ENCODE measurements at regions not wholly inside any gene's neighbourhood (a gene's known extent, or its start where the extent isn't known, plus 50 kb on each side); places are given as distances from the start of the nearest gene placed in this dataset.
"Not testable (repeated sequence)": the region's sequence is repeated elsewhere in the genome, so short reads cannot be mapped to it uniquely, and the experiment has no call there.

DNA sequence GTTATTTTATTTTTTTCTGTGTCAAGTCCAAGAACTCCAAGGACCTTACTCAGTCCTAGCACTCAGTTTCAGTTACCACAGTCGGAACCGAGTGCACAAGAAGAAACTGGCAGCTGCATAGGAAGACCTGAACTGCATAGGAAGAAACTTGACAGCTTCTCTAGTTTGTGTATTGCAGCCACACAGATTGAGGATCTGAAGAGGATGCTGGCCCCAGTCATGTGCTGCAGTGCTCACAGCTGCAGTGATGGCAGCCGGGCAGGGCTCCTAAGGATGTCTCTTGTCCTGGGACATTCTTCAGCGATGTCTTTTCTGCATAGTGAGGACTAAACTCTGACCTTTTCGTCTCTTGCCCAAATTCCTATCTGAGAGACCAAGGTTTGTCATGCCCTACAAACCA, 261.2 kb downstream of the STIM2 start:
- DNase-seq (ENCODE audit: low read depth), result no peak

DNA sequence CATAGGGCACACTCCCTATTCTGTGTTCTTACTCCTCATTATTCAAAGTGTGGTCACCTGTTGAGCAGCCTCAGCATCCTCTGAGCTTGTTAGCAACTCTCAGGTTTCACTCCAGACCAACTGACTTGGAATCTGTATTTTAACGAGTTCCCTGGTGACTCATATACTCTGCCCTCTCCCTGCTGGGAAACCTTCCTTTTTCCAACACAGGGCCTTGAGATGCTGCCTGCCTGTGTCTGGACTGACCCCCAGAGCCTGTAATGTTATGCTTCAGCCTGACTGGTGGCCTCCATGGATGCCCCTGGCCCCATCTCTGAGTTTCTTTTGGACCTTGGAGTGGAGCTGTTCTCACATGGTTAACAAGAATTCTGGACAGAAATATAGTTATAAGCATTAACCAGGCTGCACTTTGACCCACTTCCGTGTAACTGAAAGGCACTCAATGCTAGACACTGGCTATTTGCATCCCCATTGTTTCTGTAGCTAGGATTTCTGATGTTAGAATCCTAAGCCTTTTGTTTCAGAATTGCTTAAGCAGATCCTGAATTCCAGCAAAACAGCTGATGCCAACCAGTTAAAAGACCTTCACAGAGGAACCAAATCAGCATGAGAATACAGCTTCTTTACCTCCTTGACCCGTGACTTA, 262.6 kb downstream of the STIM2 start:
- peak; percentile 37 for DNase-seq (ENCODE audit: low read depth)

DNA sequence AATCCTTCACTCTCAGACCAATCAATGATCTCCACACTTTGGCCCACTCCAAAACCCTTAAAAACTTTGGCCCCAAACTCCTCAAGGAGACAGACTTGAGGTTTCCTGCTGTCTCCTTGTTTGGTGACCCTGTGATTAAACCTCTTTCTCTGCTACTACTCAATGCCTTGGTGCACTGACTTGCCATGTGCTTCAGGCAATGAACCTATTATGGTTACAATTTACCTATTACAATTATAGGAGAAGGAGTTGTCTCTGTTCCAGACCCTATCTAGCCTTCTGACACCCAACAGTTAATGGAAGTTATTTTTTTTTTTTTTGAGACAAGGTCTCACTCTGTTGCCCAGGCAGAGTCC, 263.1 kb downstream of the STIM2 start:
- no peak for DNase-seq (ENCODE audit: low read depth)

DNA sequence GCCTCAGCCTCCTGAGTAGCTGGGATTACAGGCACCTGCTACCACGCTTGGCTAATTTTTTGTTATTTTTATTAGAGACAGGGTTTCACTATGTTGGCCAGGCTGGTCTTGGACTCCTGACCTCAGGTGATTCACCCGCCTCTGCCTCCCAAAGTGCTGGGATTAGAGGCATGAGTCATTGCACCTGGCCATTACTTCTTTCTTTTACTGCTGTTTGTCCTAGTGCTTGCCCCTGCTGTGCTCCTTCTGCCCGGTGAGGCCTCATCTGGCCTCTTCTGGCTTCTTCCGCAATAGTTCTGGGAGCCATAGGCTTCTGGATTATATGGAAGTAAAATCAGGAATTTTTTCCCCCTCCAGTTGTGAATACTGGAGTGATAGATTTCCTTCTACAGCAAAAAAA, 266.3 kb downstream of the STIM2 start:
- not testable (repeated sequence) for DNase-seq (ENCODE audit: low read depth)

DNA sequence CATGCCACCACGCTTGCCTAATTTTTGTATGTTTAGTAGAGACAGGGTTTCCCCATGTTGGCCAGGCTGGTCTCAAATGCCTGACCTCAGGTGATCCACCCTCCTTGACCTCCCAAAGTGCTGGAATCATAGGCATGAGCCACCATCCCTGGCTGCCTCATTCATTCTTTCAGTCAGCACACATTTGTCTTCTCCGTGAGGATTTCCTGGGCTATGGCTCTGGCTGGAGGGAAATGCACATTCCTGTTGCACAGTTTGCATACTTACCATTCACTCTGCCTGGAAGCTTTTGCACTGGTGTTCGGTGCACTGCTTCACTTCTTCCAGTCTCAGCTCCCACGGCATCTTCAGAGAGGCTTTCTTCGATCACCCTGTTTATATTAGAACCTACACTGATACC, 267.8 kb downstream of the STIM2 start:
- no peak for DNase-seq (ENCODE audit: low read depth)

DNA sequence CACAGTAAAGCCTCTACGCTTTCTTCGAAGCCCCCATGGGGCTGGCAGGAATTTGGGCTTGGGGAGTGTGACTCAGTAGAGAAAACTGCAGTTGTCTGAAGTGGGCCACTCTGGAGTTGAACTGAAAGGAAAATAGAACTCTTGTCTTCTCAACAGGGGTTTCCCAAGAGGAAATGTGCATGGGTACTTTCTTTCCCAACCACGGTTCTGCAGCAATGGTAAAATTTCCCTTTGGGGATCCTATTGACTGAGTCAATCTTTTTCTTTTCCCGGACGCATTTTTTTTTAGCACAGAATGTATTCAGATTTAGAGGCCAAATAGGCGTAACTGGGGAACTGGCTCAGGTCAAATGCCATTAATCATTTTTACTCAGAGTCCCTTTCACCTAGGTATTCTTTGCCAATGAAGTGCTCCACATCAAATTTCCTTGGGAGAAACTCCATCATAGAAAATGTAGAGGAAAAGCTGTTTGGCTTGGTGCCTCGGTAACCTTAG, 269.3 kb downstream of the STIM2 start:
- no peak for DNase-seq (ENCODE audit: low read depth)

DNA sequence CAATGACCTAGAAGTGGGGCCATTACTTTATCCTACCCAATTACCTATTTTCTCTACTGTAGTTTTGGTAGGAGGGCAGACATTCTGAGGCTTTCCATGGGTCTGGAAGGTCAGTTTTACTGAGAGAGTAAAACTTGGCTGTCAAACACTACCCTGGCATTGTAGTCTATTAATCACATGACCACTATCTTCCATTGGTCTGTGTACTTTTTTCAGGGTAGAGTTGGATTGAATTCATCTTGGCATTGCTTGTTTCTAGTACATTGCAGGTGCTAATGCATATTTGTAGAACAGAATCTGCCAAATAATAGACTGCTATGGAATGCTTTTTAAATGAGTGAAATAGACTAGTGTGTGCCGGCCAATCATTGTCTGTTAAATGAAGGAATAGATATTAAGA, 271.9 kb downstream of the STIM2 start:
- no peak for DNase-seq (ENCODE audit: low read depth)

DNA sequence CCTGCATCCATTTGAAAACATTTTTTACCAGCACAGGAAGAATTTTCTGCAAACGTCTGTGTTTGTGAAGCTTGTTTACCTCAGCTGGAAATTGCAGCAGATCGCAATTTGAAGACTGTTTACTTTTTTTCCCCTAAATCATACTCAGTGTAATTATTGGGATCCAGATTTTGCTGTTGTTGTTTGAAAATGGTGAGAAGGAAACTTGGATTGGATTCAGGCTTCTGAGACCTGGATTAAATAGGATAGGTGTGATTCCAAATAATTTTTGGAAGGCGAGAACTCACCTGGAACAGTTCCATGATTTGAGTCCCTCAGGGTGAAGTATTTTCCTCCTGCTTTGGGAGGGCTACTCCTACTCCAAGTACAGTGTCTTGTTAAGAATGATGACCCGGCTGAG, 279.8 kb downstream of the STIM2 start:
- DNase-seq (ENCODE audit: low read depth), result no peak

DNA sequence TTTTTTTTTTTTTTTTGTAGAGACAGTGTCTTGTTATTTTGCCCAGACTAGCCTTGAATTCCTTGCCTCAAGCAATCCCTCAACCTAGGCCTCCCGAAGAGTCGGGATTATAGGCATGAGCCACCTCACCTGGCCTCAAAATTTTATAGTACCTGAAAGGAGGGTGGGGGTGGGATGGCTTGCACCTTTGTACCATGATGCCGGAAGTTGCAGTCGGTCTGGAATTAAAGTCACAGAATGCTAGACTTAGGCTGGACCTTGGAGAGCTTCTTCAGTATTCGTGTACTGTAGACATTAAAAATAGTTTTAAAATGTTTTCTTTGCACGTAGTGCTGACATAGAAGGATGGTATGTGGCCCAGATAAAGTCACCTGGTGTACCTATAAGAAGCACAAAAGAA, 280.9 kb downstream of the STIM2 start:
- DNase-seq (ENCODE audit: low read depth), result no peak

DNA sequence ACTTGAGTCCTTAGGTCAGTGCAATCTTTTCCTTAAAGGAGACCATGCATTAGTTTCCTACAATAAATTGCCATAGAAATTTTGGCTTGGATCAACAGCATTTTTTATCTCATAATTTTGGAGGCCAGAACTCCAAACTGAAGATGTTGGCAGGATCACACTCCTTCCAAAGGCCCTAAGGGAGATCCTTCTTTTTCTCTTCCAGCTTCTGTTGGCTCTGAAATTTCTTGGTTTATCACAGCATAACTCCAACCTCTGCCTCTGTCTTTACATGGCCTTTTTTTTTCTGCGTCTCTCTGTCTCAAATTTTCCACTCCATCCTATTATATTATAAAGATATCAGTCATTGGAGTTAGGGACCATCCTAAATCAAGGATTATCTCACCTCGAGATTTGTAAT, 282.2 kb downstream of the STIM2 start:
- no peak for DNase-seq (ENCODE audit: low read depth)

DNA sequence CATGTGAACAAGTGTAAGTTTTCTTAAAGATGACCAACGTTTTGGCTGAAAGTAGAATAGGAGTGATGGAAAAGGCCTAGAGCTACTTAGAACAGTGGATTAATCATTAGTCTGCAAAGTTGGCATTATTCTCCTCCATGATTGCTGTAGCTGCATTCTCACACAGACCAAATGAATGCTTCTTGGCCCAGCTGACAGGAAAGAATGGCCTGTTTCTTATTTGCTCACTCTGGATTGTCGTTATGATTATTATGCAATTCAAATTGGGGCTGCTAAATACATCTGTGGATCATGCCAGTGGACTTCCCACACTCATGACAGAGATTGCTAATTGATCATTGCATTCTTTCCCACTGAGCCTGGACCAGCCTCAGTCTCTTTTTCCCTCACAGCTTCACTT, 285.0 kb downstream of the STIM2 start:
- peak; percentile 4 for DNase-seq (ENCODE audit: low read depth)

DNA sequence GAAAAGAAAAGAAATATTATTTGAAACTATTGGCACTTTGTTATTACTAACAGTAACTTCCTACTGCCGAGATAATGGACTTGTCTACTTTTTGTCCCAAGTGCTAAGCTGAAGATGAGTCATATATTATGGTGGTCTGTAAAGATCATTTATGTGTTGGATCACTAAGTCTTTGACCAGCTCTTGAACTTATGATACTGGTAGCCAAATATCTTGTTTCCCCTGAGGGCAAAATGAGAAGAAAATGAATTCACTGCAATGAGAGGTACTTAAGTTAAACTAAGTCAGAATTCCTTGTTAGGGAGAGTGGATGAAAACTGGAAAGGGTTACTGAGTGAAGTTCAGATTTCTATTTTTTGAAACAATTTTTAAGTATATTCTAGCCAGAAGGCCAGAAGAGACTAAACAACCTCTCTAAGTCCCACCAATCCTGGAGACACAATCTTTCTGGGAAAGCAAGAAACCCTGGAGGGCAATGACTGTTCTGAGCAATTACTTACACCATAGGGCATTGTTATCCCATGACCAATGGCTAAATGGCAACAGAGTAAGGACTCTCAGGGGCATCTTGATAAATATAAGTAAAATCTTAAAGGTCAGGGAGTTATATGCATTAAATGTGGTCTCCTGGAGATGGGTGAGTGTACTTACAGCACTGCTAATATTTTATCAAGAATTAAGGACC, 287.7 kb downstream of the STIM2 start:
- DNase-seq (ENCODE audit: low read depth), result peak; percentile 69

DNA sequence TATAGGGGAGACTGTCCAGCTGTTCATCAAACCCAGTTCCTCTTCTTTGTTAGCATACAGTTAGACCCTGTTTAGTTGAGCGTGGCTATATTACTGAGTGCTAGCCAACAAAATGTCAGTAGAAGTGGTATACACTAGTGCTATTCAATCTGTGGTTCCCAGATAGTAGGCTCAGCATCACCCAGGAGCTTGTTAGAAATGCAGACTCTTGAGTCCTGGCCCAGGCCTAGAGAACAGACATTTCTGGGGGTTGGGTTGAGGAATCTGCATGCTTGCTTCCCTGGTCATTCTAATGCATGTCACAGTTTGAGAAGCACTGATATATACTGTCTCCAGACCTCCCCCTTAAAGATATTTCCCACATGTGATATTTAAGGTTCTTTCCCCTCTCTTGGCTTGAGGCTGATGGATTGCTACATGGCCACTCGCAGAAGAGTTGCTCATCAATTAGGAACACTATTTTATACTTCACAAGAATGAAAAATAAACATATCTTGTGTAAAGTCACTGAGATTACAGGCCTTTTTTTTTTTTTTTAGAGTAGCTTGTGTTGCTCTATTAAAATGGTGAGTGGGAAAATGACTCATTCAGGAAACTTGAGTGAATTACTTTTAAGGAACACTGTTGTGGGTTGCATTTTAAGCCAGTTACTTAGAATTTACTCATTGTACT, 289.0 kb downstream of the STIM2 start:
- DNase-seq (ENCODE audit: low read depth), result peak; percentile 86

DNA sequence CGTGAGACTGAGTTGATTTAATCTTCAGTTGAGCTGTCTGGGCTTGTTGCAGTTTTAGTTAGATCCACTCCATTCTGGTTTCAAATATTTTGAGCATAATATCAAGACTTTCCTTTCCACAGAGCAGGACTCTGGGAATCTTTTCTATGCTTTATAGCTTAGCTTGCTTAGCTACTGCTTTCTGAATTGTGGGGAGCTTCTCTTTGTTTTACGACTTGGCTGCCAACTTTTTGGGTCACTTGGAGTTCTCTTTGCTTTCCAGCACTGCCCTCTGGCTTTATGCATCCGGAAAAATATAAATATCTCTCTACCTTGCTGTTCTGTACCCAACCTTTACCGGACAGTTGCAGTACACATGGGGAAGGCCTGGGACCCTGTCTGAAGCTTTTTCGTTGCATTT, 292.1 kb downstream of the STIM2 start:
- no peak for DNase-seq (ENCODE audit: low read depth)

DNA sequence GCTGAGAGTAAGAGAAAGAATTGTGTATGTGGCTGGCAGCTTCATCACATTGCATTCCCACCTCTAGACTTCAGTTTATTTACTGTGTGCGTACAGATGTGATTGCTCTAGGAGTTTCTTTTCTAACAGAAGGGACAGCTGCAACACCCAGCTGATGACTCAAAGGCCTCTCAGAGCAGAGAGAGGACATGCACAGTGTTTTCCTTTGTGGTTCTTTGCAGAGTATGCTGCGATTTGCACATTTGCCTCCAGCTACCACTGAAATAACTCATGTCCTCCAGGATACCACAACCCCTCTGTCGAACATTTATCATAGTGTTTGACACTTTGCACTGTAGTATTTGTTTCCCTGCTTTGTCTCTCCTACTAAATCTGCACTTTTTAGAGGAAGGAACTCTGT, 294.1 kb downstream of the STIM2 start:
- DNase-seq (ENCODE audit: low read depth), result peak; percentile 91

DNA sequence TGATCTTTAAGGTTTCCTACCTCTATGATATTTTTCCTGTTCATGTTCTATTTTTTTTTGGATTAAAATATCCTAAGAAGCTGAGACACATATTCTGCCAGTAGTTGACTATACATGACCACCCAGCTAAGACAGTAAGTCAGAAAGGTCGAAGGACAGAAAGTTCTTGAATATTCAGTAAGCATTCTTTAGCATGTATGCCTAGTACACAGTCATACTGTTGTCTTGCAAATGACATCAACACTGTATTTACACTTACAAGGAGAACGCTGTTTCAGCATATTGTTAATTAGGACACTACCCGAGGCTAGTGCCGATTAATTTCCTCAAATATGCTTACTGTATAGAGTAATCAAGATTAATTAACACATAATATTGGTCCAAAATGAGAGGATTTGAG, 300.6 kb downstream of the STIM2 start:
- no peak for DNase-seq (ENCODE audit: low read depth)

DNA sequence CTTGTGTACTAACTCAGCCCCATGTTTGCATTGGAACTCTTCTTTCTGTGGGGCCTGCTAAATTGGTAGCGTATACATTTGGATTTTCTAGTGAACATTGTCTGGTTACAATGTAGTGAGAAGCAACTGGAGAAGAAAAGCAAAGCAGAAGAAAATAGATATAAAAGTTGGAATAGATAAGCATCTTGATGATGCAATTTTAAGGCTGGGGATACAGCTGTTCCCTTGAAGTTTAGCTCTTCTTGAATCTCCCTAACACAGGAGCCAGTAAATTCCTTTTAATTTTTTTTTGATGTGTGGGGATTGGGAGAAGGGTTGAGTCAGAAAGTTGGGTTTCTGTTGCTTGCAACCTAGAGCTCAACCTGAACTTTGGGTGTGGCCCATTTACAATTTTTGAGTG, 308.1 kb downstream of the STIM2 start:
- no peak for DNase-seq (ENCODE audit: low read depth)

DNA sequence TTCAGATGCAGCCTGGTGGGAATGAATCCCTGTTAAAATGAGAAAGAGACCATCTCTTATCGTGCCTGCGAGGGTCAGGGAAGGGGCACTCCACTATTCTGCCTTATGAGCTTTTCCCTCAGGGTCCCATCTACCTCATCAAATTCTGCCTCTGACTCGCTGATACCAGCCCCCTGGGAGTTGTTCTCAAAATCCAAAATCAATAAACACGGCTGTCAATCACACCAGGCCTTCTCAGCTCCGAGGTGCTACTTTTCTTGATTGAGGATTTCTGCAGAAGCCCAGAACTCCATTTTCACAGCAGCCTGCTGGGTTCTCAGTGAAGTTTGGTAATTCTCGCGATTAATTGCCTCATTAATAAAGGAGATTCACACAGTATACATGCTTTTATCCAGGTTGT, 312.6 kb downstream of the STIM2 start:
- no peak for DNase-seq (ENCODE audit: low read depth)

DNA sequence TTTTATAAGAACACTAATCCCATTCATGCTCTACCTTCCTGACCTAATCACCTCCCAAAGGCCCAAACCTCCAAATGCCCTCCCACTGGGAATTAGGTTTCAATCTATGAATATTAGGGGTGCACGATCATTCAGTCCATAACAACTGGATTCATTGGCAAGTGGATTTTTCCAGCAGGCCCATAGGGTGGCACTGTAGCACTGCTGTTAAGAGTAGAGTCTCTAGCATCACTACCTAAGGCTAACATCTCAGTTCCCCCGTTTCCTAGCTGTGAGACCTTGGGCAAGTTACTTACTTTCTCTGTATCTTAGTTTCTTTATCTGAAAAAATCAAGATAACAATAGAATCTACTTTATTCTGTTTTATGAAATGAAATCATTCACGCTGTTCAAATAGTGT, 315.8 kb downstream of the STIM2 start:
- peak; percentile 70 for DNase-seq (ENCODE audit: low read depth)

DNA sequence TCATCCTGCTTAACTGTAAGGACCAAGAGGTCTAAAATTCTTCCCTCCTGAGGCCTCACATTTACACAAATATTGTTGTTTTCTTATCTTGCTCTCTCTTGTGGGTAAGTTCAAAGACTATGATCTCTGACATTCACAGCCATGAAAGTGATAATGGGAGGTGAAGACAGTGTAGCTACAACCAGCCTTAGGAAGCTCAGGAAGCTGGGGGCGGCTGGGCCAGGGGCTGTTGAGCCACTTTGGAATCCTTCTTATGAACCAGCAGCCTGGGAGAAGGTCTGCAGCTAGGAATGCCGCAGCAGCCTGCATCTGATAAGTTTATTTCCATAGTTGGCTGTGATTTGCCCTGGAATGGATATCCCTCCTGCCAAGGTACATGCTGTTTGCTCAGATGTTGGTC, 316.2 kb downstream of the STIM2 start:
- DNase-seq (ENCODE audit: low read depth), result no peak

DNA sequence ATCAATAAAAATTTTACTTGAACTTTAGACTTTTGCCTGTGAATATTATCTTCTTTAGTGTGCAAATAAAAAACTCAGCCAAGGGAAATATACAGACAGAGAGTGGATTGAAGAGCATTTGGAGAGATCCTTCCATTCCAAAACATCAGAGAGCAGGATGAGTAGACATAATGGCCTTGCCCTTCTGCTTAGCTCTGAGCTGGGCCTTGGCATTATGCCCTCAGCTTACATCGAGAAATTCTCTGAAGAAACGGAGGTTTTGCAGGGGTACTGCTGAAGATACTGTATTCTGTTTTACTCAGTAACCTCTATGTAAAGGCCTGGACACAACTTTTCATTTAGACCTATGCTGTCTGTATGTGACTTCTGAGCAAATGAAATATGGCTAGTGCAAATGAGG, 317.4 kb downstream of the STIM2 start:
- DNase-seq (ENCODE audit: low read depth), result peak; percentile 7

DNA sequence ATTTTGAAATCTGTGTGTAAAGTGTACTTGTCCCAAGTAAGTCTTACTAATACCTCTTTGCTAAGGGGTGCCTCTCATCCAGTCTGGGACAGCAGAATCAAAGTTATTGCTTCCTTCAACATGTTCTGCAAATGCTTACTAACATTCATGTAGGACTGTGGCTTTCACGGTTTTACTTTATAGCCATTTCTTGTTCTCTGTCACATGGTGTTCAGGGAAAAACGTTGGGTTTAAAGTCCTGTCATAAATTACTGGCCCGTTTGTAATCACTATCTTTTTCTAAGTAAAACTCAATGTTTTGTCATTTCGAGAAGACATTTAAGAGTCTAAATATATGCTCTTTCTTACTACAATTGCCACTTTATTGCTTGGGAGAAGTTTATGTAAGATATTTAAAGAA, 321.1 kb downstream of the STIM2 start:
- no peak for DNase-seq (ENCODE audit: low read depth)

DNA sequence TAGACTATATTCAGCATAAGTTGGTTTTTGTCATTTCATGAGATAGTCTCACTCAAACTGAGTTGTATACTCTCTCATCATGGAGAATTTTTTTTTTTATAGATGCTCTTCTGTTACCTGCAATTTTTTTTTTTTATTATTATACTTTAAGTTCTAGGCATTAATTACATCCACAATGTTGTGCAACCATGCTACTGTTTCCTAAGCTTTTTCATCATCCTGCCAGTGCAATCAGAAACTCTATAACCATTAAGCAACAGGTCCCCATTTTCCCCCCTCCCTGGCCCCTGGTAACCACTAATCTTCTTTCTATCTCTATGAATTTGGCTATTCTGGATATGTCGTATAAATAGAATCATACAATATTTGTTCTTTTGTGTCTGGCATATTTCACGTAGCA, 321.6 kb downstream of the STIM2 start:
- no peak for DNase-seq (ENCODE audit: low read depth)
